NB4 (cell line): ENCODE measurements at regions not wholly inside any gene's neighbourhood (a gene's known extent, or its start where the extent isn't known, plus 50 kb on each side); places are given as distances from the start of the nearest gene placed in this dataset.

Experiments
- DNase-seq: peaks from one replicate; pipeline ENCODE4 v3.0.0; 2010; ENCODE audit warnings: low read depth
- H3K4me3 ChIP-seq: one replicate; pipeline ENCODE4 v1.5.1; 2011; ENCODE audit warnings: mild to moderate bottlenecking, low read depth, low read length, moderate library complexity
- CTCF ChIP-seq: IDR thresholded peaks from one replicate; pipeline ENCODE4 v1.5.1; 2012; ENCODE audit warnings: low read depth, low read length
- MAX ChIP-seq: IDR thresholded peaks from 2 replicates; pipeline ENCODE4 v1.6.1; 2011; ENCODE audit warnings: low read depth, low read length
- MYC ChIP-seq: IDR thresholded peaks from 2 replicates; pipeline ENCODE4 v1.6.1; 2011; ENCODE audit warnings: low read depth, low read length
- POLR2A ChIP-seq: IDR thresholded peaks from 2 replicates; pipeline ENCODE4 v1.6.1; 2011; ENCODE audit warnings: mild to moderate bottlenecking; ENCODE audit not compliant: insufficient read length; ENCODE audit errors: extremely low read depth

- no peak for DNase-seq
- H3K4me3 ChIP-seq, result no peak overlapping the region
- TF ChIP-seq CTCF (no peak), MYC (no peak)
These were observed 2293.3 kb upstream of the C9orf72 start for GRCh38 chr9:29866556-29866955.

GRCh38 chr9:29873579-29873978 lies 2300.3 kb upstream of the C9orf72 start:
- no peak overlapping the region for H3K4me3 ChIP-seq
- TF ChIP-seq POLR2A, result no peak
- no peak for TF ChIP-seq MAX
- TF ChIP-seq MYC, result no peak
- no peak for TF ChIP-seq CTCF
- no peak for DNase-seq

- no peak overlapping the region for H3K4me3 ChIP-seq
- DNase-seq, result no peak
- TF ChIP-seq MYC (no peak), CTCF (no peak), MAX (no peak), POLR2A (no peak)
These were observed 2302.3 kb upstream of the C9orf72 start for GRCh38 chr9:29875547-29875946.

GRCh38 chr9:29882767-29883166 lies 2309.5 kb upstream of the C9orf72 start:
- no peak overlapping the region for H3K4me3 ChIP-seq
- TF ChIP-seq POLR2A (no peak), CTCF (no peak), MYC (no peak), MAX (no peak)
- DNase-seq, result no peak

GRCh38 chr9:29906065-29906464 lies 2332.8 kb upstream of the C9orf72 start:
- DNase-seq, result no peak
- TF ChIP-seq MYC (no peak), POLR2A (no peak), MAX (no peak), CTCF (no peak)
- H3K4me3 ChIP-seq, result no peak overlapping the region

- no peak for DNase-seq
- TF ChIP-seq MYC (no peak), MAX (no peak), POLR2A (no peak), CTCF (no peak)
- no peak overlapping the region for H3K4me3 ChIP-seq
These were observed 2354.8 kb upstream of the C9orf72 start for GRCh38 chr9:29928072-29928471.
